ENCODE measurements at regions not wholly inside any gene's neighbourhood (a gene's known extent, or its start where the extent isn't known, plus 50 kb on each side); places are given as distances from the start of the nearest gene placed in this dataset.
"Not testable (repeated sequence)": the region's sequence is repeated elsewhere in the genome, so short reads cannot be mapped to it uniquely, and the experiment has no call there.

GRCh38 chr5:58183078-58183785 is 276.7 kb downstream of the PLK2 start:
- no peak for TF ChIP-seq CTCF (IDR thresholded peaks at IDR 0.05; ENCODE audit: low read length, missing control alignments)
- DNase-seq (ENCODE audit: low read depth) = no peak
- no peak overlapping the region for H3K4me3 ChIP-seq (replicated peaks; ENCODE audit: low read depth, low read length)

- no peak overlapping the region for H3K4me3 ChIP-seq (replicated peaks; ENCODE audit: low read depth, low read length)
- DNase-seq (ENCODE audit: low read depth) = no peak
- no peak for TF ChIP-seq CTCF (IDR thresholded peaks at IDR 0.05; ENCODE audit: low read length, missing control alignments)
These were observed 277.5 kb downstream of the PLK2 start for GRCh38 chr5:58182287-58182841.

- no peak for TF ChIP-seq CTCF (IDR thresholded peaks at IDR 0.05; ENCODE audit: low read length, missing control alignments)
- no peak for DNase-seq (ENCODE audit: low read depth)
- no peak overlapping the region for H3K4me3 ChIP-seq (replicated peaks; ENCODE audit: low read depth, low read length)
These were observed 278.2 kb downstream of the PLK2 start for GRCh38 chr5:58181578-58182286.

- TF ChIP-seq CTCF (IDR thresholded peaks at IDR 0.05; ENCODE audit: low read length, missing control alignments) = no peak
- H3K4me3 ChIP-seq (replicated peaks; ENCODE audit: low read depth, low read length) = no peak overlapping the region
- no peak for DNase-seq (ENCODE audit: low read depth)
These were observed 286.9 kb downstream of the PLK2 start for GRCh38 chr5:58172946-58173345.

GRCh38 chr5:58165152-58165551 is 294.7 kb downstream of the PLK2 start:
- no peak overlapping the region for H3K4me3 ChIP-seq (replicated peaks; ENCODE audit: low read depth, low read length)
- TF ChIP-seq CTCF (IDR thresholded peaks at IDR 0.05; ENCODE audit: low read length, missing control alignments) = no peak
- DNase-seq (ENCODE audit: low read depth) = no peak

- DNase-seq (ENCODE audit: low read depth); H3K4me3 ChIP-seq (replicated peaks; ENCODE audit: low read depth, low read length): not testable (repeated sequence)
These were observed 298.0 kb downstream of the PLK2 start for GRCh38 chr5:58161889-58162288.

- peak; percentile 27 for DNase-seq (ENCODE audit: low read depth)
- TF ChIP-seq CTCF (IDR thresholded peaks at IDR 0.05; ENCODE audit: low read length, missing control alignments) = no peak
- H3K4me3 ChIP-seq (replicated peaks; ENCODE audit: low read depth, low read length) = no peak overlapping the region
These were observed 302.7 kb downstream of the PLK2 start for GRCh38 chr5:58156973-58157701.
